GM13977 (cell line): ENCODE measurements at regions not wholly inside any gene's neighbourhood (a gene's known extent, or its start where the extent isn't known, plus 50 kb on each side); places are given as distances from the start of the nearest gene placed in this dataset.

Experiments used
- DNase-seq: peaks from one replicate; pipeline ENCODE4 v3.0.0; 2012; ENCODE audit warnings: low spot score
- in situ Hi-C: fragments of 300-500 bp; cut with MboI; formaldehyde crosslinking; loops from one replicate; pipeline ENCODE4 v1.12.0; 2022; ENCODE audit warnings: low sequenced_read_pairs, low pct_unique_long_range_greater_than_20kb, mixed read lengths, inconsistent platforms; ENCODE audit not compliant: unreplicated experiment
- TF ChIP-seq, protein P1 (sequence below): IDR thresholded peaks from 2 replicates; pipeline ENCODE4 v1.5.1; 2012; ENCODE audit warnings: mild to moderate bottlenecking, control low read depth; ENCODE audit not compliant: insufficient read depth; ENCODE audit errors: extremely low read depth, missing control alignments

DNA sequence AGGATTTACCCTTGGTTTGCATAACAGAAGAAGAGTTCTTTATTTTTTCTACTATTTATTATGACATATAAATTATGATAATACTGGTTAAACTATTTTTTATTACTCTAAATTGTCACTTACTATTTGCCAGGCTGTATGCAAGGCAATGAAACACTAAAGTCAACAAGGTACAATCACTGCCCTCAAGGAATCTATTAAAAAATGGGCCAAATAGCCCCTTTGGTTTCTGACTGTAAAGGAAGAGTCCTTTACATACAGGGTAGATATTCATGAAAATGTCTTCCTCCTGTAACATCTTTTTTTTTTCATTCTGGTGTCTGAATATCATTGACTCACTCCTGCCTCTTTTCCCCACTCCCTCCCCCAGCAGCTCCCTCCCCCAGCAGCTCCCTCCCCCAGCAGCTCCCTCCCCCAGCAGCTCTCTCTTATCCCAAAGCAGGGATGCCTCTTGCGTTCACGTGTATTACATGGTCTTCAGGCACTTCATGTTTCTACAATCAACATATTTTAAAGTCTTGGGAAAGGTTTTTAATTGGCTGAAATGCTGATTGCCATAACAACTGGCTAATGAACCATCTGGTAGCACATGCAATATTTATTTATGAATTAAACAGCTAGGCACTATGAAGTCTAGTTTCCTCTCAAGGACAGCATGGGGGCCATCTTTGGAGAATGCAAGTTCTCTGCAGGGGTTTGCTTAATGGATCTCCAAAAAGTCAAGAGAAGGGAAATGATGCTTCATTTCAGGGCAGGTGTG, 400.4 kb upstream of the PLXNA2 start:
- in situ Hi-C loops = no loop called here
- no peak for DNase-seq
- TF ChIP-seq, protein P1, sequence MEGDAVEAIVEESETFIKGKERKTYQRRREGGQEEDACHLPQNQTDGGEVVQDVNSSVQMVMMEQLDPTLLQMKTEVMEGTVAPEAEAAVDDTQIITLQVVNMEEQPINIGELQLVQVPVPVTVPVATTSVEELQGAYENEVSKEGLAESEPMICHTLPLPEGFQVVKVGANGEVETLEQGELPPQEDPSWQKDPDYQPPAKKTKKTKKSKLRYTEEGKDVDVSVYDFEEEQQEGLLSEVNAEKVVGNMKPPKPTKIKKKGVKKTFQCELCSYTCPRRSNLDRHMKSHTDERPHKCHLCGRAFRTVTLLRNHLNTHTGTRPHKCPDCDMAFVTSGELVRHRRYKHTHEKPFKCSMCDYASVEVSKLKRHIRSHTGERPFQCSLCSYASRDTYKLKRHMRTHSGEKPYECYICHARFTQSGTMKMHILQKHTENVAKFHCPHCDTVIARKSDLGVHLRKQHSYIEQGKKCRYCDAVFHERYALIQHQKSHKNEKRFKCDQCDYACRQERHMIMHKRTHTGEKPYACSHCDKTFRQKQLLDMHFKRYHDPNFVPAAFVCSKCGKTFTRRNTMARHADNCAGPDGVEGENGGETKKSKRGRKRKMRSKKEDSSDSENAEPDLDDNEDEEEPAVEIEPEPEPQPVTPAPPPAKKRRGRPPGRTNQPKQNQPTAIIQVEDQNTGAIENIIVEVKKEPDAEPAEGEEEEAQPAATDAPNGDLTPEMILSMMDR = no peak

DNA sequence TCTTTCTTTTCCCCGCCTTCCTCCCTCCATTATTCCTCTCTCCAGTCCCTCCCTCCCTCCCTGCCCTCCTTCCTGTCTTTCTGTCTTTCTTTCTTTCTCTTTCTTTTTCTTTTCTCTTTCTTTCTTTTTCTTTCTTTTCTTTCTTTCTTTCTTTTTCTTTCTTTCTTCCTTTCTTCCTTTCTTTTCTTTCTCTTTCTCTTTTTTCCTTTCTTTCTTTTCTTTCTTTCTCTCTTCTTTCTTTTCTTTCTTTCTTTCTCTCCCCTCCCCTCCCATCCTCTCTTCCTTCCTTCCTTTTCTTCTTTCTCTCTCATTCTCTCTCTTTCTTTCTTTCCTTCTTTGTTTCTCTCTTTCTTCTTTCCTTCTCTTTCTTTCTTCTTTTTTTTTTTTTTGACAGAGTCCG, 402.2 kb upstream of the PLXNA2 start:
- TF ChIP-seq, protein P1 = no peak
- no peak for DNase-seq
- in situ Hi-C loops = no loop called here

DNA sequence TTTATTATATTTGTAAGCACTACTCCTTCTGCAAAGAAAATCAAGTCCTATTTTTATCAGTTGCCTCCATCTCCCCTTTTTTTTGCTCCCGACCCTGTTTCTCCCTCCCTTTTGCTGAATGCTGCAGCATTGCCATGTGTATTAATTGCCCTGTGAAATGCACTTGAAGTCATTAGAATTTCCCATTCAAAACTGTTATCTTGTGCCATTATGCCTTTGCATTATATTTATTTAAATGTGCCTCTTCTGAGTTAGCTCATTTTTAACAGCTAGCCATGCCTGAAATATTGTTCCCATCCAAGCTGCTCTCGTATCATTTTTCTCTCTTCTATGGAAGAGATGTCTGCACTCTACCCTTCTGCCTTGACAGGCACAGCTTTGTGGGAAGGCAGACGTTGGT, 404.0 kb upstream of the PLXNA2 start:
- TF ChIP-seq, protein P1 = no peak
- in situ Hi-C loops = no loop called here
- no peak for DNase-seq

DNA sequence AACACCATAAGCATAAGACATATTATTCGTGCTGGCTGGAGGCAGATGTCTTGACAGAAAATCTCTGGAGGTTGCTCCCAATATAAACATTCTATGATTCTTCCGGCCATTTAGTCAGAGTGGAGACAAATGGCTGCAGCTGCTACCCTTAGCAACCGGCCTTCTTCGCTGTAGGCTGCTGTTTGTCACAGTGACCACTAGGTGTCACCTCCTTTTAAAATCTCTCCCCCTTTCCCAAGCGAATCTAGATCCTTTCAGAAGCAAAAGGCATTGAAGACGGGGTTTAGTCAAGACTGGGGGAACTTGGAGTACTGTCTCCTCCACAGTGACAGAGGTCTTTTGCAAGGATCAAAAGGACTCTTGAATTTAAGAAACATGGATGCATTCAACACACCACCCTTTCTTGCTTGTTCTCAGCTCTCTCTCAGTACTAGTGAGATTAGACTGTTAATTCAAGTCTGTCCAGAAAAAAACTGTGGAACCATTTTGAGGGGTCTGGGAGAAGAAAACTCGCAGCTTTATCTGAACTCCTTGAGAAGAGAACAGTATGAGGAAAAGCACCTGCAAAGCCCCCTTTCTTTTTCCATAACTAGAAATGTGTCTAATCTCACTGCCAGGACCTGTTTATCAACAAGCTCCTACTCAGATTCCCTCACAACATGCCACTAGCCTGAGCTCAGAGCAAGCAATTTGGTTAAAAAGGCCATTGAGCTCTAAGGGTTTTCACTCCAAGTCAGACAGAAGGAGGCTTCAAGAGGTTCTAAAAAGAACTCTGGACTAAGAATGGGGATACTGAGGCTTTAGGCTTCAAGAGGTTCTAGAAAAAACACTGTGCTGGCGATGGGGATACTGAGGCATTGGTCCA, 408.3 kb upstream of the PLXNA2 start:
- peak; percentile 52 for DNase-seq
- TF ChIP-seq, protein P1 = peak; percentile 85
- in situ Hi-C loops = no loop called here

DNA sequence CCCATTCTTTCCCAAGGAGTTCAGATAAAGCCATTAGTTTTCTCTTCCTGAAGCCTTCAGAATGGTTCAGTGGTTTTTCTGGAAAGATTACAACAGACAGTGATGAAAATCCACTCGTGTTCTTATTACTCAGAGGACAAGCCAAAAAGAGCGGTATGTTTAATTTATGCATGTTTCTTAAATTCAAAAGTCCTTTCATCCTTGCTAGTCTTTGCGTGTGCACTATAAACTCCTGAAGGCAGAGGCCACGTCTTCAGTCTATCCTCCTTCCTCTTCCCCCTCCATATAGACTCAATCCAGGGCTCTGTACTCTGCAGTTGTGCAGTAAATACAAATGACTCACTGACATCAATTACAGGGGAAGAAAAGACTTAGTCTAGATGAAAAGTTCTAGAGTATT, 409.2 kb upstream of the PLXNA2 start:
- TF ChIP-seq, protein P1 = no peak
- in situ Hi-C loops = no loop called here
- DNase-seq = no peak

DNA sequence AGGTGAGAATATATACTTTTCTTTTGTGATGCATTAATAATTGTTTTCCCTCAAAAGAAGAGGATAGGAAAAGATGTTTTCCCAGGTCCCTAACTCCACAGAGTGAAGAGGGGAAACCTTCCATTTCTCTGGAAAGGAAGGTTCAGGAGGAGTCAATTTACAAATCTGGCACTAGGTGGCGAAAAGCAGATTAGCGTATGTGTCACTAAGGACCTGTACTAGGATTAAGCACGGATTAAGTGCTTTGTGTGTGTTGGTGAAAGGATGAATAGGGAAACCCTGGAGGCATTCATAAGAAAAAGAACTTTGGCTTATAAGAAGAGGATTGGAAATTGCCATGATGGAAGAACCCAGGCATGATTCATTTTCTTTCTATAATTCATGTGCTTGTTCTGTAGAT, 410.1 kb upstream of the PLXNA2 start:
- peak; percentile 14 for DNase-seq
- TF ChIP-seq, protein P1 = peak; percentile 59
- in situ Hi-C loops = no loop called here
